SK-N-SH treated with all-trans-retinoic acid at 6 μM for 48 hours (cell line): ENCODE measurements at regions not wholly inside any gene's neighbourhood (a gene's known extent, or its start where the extent isn't known, plus 50 kb on each side); places are given as distances from the start of the nearest gene placed in this dataset.

Experiments
- ARNTL ChIP-seq: fragments of 450-650 bp; formaldehyde crosslinking; IDR thresholded peaks from 2 replicates; pipeline ENCODE4 v1.5.0; 2020; ENCODE audit warnings: low read depth, mild to moderate bottlenecking, moderate library complexity, borderline replicate concordance
- BACH2 ChIP-seq: fragments of 250-450 bp; sonication (Bioruptor Pico); IDR thresholded peaks from 2 replicates; pipeline ENCODE4 v1.9.0; 2021; ENCODE audit warnings: mild to moderate bottlenecking, borderline replicate concordance
- CREB5 ChIP-seq: fragments of 250-450 bp; sonication (Bioruptor Pico); IDR thresholded peaks from 2 replicates; pipeline ENCODE4 v1.5.1; 2020; ENCODE audit warnings: low read depth, mild to moderate bottlenecking, moderate library complexity
- PATZ1 ChIP-seq: fragments of 250-450 bp; sonication (Bioruptor Pico); IDR thresholded peaks from 2 replicates; pipeline ENCODE4 v1.8.0; 2020; ENCODE audit warnings: mild to moderate bottlenecking, moderate library complexity, borderline replicate concordance
- POU6F1 ChIP-seq: fragments of 250-450 bp; sonication (Bioruptor Pico); IDR thresholded peaks from 2 replicates; pipeline ENCODE4 v1.8.0; 2021; ENCODE audit warnings: low read depth, mild to moderate bottlenecking, moderate library complexity, borderline replicate concordance
- RARB ChIP-seq: fragments of 250-450 bp; sonication (Bioruptor Pico); IDR thresholded peaks from 2 replicates; pipeline ENCODE4 v1.8.0; 2021; ENCODE audit warnings: mild to moderate bottlenecking, moderate library complexity
- ZFP3 ChIP-seq: fragments of 250-450 bp; sonication (Bioruptor Pico); IDR thresholded peaks from 2 replicates; pipeline ENCODE4 v1.5.0; 2020; ENCODE audit warnings: mild to moderate bottlenecking, moderate library complexity
- ZFP30 ChIP-seq: fragments of 450-650 bp; formaldehyde crosslinking; IDR thresholded peaks from 2 replicates; pipeline ENCODE4 v1.5.0; 2022; ENCODE audit warnings: mild to moderate bottlenecking, moderate library complexity
- ZNF565 ChIP-seq: fragments of 450-650 bp; formaldehyde crosslinking; conservative IDR thresholded peaks from 2 replicates; pipeline ENCODE4 v1.5.0; 2020; ENCODE audit warnings: low read depth, mild to moderate bottlenecking, moderate library complexity
- ZNF8 ChIP-seq: fragments of 450-650 bp; formaldehyde crosslinking; IDR thresholded peaks from 2 replicates; pipeline ENCODE4 v1.5.0; 2020; ENCODE audit warnings: mild to moderate bottlenecking, moderate library complexity

- TF ChIP-seq CREB5 (CRISPR knock-in tag) (no peak), ARNTL (no peak), PATZ1 (CRISPR knock-in tag) (no peak), ZFP3 (CRISPR knock-in tag) (no peak), BACH2 (no peak), RARB (CRISPR knock-in tag) (no peak), ZNF8 (no peak), POU6F1 (no peak), ZNF565 (no peak), ZFP30 (no peak)
Measured at GRCh38 chr20:52242237-52243230, 51.0 kb upstream of the ZFP64 start.
